DND-41 (cell line): ENCODE measurements at regions not wholly inside any gene's neighbourhood (a gene's known extent, or its start where the extent isn't known, plus 50 kb on each side); places are given as distances from the start of the nearest gene placed in this dataset.

Experiments used
- EZH2 ChIP-seq: IDR thresholded peaks from 3 replicates; pipeline ENCODE4 v1.6.1; 2012; ENCODE audit warnings: borderline replicate concordance, low read depth, mild to moderate bottlenecking, moderate library complexity, low read length, inconsistent platforms; ENCODE audit not compliant: severe bottlenecking
- TF ChIP-seq, protein P1 (sequence below): IDR thresholded peaks from 2 replicates; pipeline ENCODE4 v1.5.1; 2012; ENCODE audit warnings: borderline replicate concordance, low read length, moderate library complexity, mild to moderate bottlenecking; ENCODE audit not compliant: poor library complexity, severe bottlenecking; ENCODE audit errors: extremely low read depth

DNA sequence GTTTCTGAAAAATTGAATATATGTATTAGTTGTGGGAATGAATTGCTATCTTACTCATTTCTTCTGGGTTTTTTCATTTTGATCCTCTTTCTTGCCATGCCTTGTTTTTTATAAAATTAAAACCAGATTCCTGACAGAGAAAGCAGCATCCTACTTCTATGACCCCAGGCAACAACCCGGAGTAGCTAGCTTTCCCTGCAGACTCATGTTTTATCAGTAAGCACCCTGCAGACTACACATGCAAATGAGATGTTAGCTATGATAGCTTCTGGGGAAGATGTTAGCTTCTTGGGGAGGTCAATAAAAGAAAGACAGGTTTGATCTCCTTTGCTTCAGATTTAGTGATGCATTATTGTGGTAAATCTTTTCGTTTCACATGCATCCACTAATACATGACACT lies 1598.6 kb downstream of the SLITRK5 start:
- TF ChIP-seq, protein P1, sequence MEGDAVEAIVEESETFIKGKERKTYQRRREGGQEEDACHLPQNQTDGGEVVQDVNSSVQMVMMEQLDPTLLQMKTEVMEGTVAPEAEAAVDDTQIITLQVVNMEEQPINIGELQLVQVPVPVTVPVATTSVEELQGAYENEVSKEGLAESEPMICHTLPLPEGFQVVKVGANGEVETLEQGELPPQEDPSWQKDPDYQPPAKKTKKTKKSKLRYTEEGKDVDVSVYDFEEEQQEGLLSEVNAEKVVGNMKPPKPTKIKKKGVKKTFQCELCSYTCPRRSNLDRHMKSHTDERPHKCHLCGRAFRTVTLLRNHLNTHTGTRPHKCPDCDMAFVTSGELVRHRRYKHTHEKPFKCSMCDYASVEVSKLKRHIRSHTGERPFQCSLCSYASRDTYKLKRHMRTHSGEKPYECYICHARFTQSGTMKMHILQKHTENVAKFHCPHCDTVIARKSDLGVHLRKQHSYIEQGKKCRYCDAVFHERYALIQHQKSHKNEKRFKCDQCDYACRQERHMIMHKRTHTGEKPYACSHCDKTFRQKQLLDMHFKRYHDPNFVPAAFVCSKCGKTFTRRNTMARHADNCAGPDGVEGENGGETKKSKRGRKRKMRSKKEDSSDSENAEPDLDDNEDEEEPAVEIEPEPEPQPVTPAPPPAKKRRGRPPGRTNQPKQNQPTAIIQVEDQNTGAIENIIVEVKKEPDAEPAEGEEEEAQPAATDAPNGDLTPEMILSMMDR: no peak
- no peak for TF ChIP-seq EZH2
